ENCODE measurements at regions not wholly inside any gene's neighbourhood (a gene's known extent, or its start where the extent isn't known, plus 50 kb on each side); places are given as distances from the start of the nearest gene placed in this dataset.

GRCh38 chr4:186781032-186781917 lies 57.6 kb upstream of the FAT1 start:
- Histone ChIP-seq H4K5ac (ENCODE audit: insufficient read length, low read depth, low read length) (no peak overlapping the region), H3K18ac (ENCODE audit: insufficient read length, low read depth, low read length) (no peak overlapping the region), H2BK12ac (ENCODE audit: insufficient read length, low read depth, low read length) (no peak overlapping the region), H3K4ac (ENCODE audit: low read depth, low read length) (no peak overlapping the region), H3K56ac (ENCODE audit: insufficient read length, low read depth, low read length) (no peak overlapping the region), H2AFZ (ENCODE audit: low read length) (no peak overlapping the region), H3K79me1 (ENCODE audit: insufficient read depth, low read depth, low read length, poor library complexity, severe bottlenecking) (no peaks in the 10 kb centered on the region), H3K23ac (ENCODE audit: insufficient read length, low read depth, low read length) (no peak overlapping the region), H3K14ac (ENCODE audit: insufficient read depth, low read length) (no peak overlapping the region), H3K4me1 (ENCODE audit: insufficient read depth, low read length) (no peaks in the 10 kb centered on the region), H2BK15ac (ENCODE audit: low read depth, low read length) (no peak overlapping the region), H2BK20ac (ENCODE audit: low read depth, low read length, poor library complexity, severe bottlenecking) (no peak overlapping the region), H4K20me1 (ENCODE audit: control insufficient read depth, insufficient read depth, insufficient read length) (no peaks in the 10 kb centered on the region), H3K4me2 (ENCODE audit: insufficient read depth, insufficient read length, low read length) (no peak overlapping the region), H4K91ac (ENCODE audit: insufficient read length, low read depth, low read length) (no peak overlapping the region), H2BK120ac (ENCODE audit: low read depth, low read length, poor library complexity, severe bottlenecking) (no peak overlapping the region), H3K23me2 (ENCODE audit: insufficient read length, low read depth, low read length, poor library complexity, severe bottlenecking) (no peaks in the 10 kb centered on the region), H3K79me2 (ENCODE audit: insufficient read depth, low read length) (no peaks in the 10 kb centered on the region), H2BK5ac (ENCODE audit: insufficient read length, low read length) (no peak overlapping the region), H3K27ac (ENCODE audit: insufficient read length, low read depth, low read length) (no peak overlapping the region), H4K8ac (replicated peaks; ENCODE audit: insufficient read length, low read depth, low read length) (no peak overlapping the region), H3T11ph (ENCODE audit: low read length) (no peak overlapping the region), H3K27me3 (ENCODE audit: insufficient read depth, low read length) (no peaks in the 10 kb centered on the region), H3K9me3 (ENCODE audit: control insufficient read depth, low read depth, low read length) (no peaks in the 10 kb centered on the region), H2AK5ac (ENCODE audit: insufficient read length, low read length) (no peak overlapping the region), H3K9ac (ENCODE audit: extremely low read depth, insufficient read length, low read length) (no peak overlapping the region)
- Mint-ChIP-seq H3K4me1 (no peaks in the 10 kb centered on the region), H3K9me3 (no peaks in the 10 kb centered on the region), H3K27me3 (ENCODE audit: low read depth) (no peaks in the 10 kb centered on the region), H3K27ac (no peak overlapping the region), H3K4me3 (no peak overlapping the region), H3K36me3 (ENCODE audit: insufficient read depth in 1 of 3, low read depth in 3 of 3) (no peaks in the 10 kb centered on the region)
- WGBS (ENCODE audit: extremely low coverage, insufficient read length, low lambda C conversion rate): no CpG with 5 or more reads among the region's 6 CpGs
- no peak for DNase-seq
- TF ChIP-seq CTCF (conservative IDR thresholded peaks at IDR 0.05): no peak
